ENCODE measurements at regions not wholly inside any gene's neighbourhood (a gene's known extent, or its start where the extent isn't known, plus 50 kb on each side); places are given as distances from the start of the nearest gene placed in this dataset.

DNA sequence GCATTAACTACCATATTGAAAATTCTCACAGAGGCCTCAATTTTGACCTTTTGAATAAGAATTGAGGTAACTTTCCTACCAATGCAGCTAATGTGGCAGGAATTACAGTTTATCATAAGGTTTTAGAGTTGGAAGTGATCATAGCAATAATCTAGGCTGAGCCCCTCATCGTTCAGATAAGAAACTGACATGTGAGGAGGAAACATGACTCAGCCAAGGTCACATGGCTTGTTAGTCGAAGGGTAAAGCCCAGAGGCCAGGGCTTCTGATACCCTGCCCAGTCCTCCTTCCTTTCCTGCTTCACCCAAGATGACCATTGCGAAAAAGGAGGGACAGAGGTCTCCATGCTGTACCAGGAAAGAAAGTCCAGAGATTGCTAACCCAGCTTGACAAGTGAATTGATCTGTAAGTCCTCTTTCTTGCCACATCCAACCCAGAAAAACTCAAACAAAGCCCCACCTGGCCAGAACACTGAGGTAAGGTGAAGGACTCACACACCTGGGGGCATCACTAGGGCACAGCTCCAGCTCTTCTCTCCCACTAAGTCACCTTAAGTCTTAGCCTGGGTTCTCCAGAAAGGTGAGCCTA lies 174.8 kb downstream of the EN1 start:
- TF ChIP-seq, protein P1, sequence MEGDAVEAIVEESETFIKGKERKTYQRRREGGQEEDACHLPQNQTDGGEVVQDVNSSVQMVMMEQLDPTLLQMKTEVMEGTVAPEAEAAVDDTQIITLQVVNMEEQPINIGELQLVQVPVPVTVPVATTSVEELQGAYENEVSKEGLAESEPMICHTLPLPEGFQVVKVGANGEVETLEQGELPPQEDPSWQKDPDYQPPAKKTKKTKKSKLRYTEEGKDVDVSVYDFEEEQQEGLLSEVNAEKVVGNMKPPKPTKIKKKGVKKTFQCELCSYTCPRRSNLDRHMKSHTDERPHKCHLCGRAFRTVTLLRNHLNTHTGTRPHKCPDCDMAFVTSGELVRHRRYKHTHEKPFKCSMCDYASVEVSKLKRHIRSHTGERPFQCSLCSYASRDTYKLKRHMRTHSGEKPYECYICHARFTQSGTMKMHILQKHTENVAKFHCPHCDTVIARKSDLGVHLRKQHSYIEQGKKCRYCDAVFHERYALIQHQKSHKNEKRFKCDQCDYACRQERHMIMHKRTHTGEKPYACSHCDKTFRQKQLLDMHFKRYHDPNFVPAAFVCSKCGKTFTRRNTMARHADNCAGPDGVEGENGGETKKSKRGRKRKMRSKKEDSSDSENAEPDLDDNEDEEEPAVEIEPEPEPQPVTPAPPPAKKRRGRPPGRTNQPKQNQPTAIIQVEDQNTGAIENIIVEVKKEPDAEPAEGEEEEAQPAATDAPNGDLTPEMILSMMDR (conservative IDR thresholded peaks at IDR 0.05; ENCODE audit: low read depth, low read length) = no peak
- no peak for TF ChIP-seq EZH2 (IDR thresholded peaks at IDR 0.05; ENCODE audit: borderline replicate concordance, low read depth, low read length, poor library complexity, severe bottlenecking)

Data from A673 (cell line).